ENCODE measurements at regions not wholly inside any gene's neighbourhood (a gene's known extent, or its start where the extent isn't known, plus 50 kb on each side); places are given as distances from the start of the nearest gene placed in this dataset.

- Histone ChIP-seq H3K27me3 (no peaks in the 10 kb centered on the region), H3K36me3 (no peaks in the 10 kb centered on the region), H3K4me1 (peaks cover 4 to 45% (median 13%) of the 10 kb centered on the region in 3 donors), H3K4me3 (no peak overlapping the region), H3K27ac (peak overlapping the region in 1 of 4 donors; percentile 26), H3K9me3 (no peaks in the 10 kb centered on the region)
- ATAC-seq: no peak
- WGBS, 2 donors (ENCODE audit: low coverage in 1 of 2): 67 to 81% methylated on average over 5 to 7 of the region's 7 CpGs
- TF ChIP-seq POLR2AphosphoS5 (IDR thresholded peaks at IDR 0.05) (no peak), CTCF (IDR thresholded peaks at IDR 0.05) (no peak), EP300 (IDR thresholded peaks at IDR 0.05) (no peak), POLR2A (IDR thresholded peaks at IDR 0.05) (no peak)
Observed at GRCh38 chr6:167547751-167548150, 222.9 kb downstream of the TTLL2 start.

- TF ChIP-seq POLR2AphosphoS5 (IDR thresholded peaks at IDR 0.05) (no peak), CTCF (IDR thresholded peaks at IDR 0.05) (no peak), POLR2A (IDR thresholded peaks at IDR 0.05) (no peak), EP300 (IDR thresholded peaks at IDR 0.05) (no peak)
- Histone ChIP-seq H3K9me3 (no peaks in the 10 kb centered on the region), H3K27ac (peak overlapping the region in 1 of 4 donors; percentile 32), H3K4me1 (peaks cover 4 to 41% (median 10%) of the 10 kb centered on the region in 3 donors), H3K4me3 (no peak overlapping the region), H3K27me3 (no peaks in the 10 kb centered on the region), H3K36me3 (no peaks in the 10 kb centered on the region)
- 100% methylated on average over 1 of the region's 5 CpGs; no CpG with 5 or more reads in 1 of the 2 donors for WGBS, 2 donors (ENCODE audit: low coverage in 1 of 2)
- ATAC-seq: no peak
Observed at GRCh38 chr6:167548451-167548850, 223.6 kb downstream of the TTLL2 start.

DNA sequence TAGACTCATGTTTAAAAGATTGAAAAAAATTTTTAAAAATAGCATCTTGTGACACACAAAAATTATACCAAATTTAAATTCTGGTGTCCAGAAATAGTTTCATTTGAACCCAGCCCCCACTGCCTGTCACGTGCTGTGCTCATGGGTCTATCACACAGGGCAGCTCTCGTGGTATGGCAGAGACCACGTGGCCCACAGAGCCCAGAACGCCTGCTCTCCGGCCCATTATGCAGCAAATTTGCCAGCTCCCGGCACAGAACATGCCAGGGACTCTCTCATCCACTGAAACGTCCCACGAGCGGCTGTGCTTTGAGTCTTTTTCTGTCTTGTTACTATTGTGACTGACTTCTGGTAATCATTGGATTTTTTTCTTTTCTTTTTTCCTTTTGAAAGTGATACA lies 224.3 kb downstream of the TTLL2 start:
- H3K27me3 ChIP-seq: no peaks in the 10 kb centered on the region
- H3K4me3 ChIP-seq: no peak overlapping the region
- WGBS, 2 donors (ENCODE audit: low coverage in 1 of 2): 65 to 87% methylated on average over 9 of the region's 9 CpGs
- H3K9me3 ChIP-seq: no peaks in the 10 kb centered on the region
- peak overlapping the region in 1 of 4 donors; percentile 32 for H3K27ac ChIP-seq
- peaks cover 4 to 33% (median 7%) of the 10 kb centered on the region in 3 donors for H3K4me1 ChIP-seq
- no peak for ATAC-seq
- TF ChIP-seq POLR2AphosphoS5 (IDR thresholded peaks at IDR 0.05) (no peak), EP300 (IDR thresholded peaks at IDR 0.05) (no peak), CTCF (IDR thresholded peaks at IDR 0.05) (no peak), POLR2A (IDR thresholded peaks at IDR 0.05) (no peak)
- H3K36me3 ChIP-seq: no peaks in the 10 kb centered on the region

DNA sequence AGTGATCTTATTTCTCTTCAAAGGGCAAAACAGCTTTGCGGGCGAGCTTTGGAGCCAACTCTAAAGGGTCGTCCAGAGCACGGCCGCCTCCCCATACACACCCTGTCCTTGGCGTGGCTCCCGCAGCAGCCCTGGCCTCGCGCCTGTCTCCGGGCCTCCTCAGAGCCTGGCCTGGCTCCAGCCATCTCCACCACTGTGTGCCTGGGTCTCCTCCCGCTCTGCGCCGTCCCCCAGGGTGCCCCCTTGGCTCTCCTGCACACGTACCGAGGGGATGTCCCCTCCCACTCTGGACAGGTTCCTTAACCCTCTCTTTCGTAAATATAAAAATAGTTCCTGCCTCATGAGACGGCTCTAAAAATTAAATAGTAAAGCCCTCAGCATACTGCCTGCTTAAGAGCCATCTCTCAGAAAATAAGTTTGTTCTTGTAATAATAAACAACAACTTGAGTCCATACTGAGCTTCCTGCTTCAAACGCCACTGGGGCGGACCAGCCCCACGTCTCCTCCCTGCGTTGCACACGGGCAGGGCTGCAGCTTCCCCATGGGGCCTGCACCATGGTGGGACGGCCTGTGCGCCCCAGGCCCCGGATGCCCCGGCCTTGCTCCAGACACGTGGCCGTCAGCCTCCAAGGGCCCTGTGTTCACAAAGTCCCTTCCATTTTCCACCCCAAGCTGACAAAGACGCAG lies 226.2 kb downstream of the TTLL2 start:
- 7 to 19% methylated on average over 15 to 16 of the region's 29 CpGs for WGBS, 2 donors (ENCODE audit: low coverage in 1 of 2)
- Histone ChIP-seq H3K36me3 (no peaks in the 10 kb centered on the region), H3K27ac (peak overlapping the region in 3 of 4 donors; percentile 63 to 69 (median 66)), H3K27me3 (no peaks in the 10 kb centered on the region), H3K4me1 (peaks cover 4 to 26% (median 7%) of the 10 kb centered on the region in 3 donors), H3K9me3 (peaks cover 0 to 15% (median 0%) of the 10 kb centered on the region in 3 donors), H3K4me3 (peak overlapping the region in 1 of 2 donors; percentile 8)
- peak; percentile 94 for ATAC-seq
- TF ChIP-seq POLR2AphosphoS5 (IDR thresholded peaks at IDR 0.05) (peak; percentile 34), CTCF (IDR thresholded peaks at IDR 0.05) (no peak)
